HUES64 (cell line): ENCODE measurements at regions not wholly inside any gene's neighbourhood (a gene's known extent, or its start where the extent isn't known, plus 50 kb on each side); places are given as distances from the start of the nearest gene placed in this dataset.

Source experiments
- H3K27ac ChIP-seq: 2 replicates; pipeline ENCODE4 v1.7.0; 2013; ENCODE audit warnings: low read depth, low read length, inconsistent platforms
- H3K27me3 ChIP-seq: 2 replicates; pipeline ENCODE4 v1.6.1; 2013; ENCODE audit warnings: mild to moderate bottlenecking, low read length; ENCODE audit not compliant: insufficient read depth
- H3K36me3 ChIP-seq: 2 replicates; pipeline ENCODE4 v1.6.1; 2013; ENCODE audit warnings: mild to moderate bottlenecking, low read length; ENCODE audit not compliant: insufficient read depth
- H3K4me1 ChIP-seq: 2 replicates; pipeline ENCODE4 v1.6.1; 2013; ENCODE audit warnings: mild to moderate bottlenecking, low read length, moderate library complexity; ENCODE audit not compliant: insufficient read depth
- H3K4me3 ChIP-seq: 2 replicates; pipeline ENCODE4 v1.5.1; 2013; ENCODE audit warnings: mild to moderate bottlenecking, low read length, moderate library complexity
- H3K9ac ChIP-seq: 2 replicates; pipeline ENCODE4 v1.6.1; 2013; ENCODE audit warnings: mild to moderate bottlenecking, low read depth, low read length
- H3K9me3 ChIP-seq: 2 replicates; pipeline ENCODE4 v1.6.1; 2013; ENCODE audit warnings: low read depth, low read length; ENCODE audit not compliant: insufficient read depth
- WGBS: fragments of 150-250, 120-280 bp; methylation state at CpG from one replicate; pipeline ENCODE4 v1.1.7; 2013; ENCODE audit warnings: missing lambda C conversion rate; 5-methylcytosine and 5-hydroxymethylcytosine counted together

DNA sequence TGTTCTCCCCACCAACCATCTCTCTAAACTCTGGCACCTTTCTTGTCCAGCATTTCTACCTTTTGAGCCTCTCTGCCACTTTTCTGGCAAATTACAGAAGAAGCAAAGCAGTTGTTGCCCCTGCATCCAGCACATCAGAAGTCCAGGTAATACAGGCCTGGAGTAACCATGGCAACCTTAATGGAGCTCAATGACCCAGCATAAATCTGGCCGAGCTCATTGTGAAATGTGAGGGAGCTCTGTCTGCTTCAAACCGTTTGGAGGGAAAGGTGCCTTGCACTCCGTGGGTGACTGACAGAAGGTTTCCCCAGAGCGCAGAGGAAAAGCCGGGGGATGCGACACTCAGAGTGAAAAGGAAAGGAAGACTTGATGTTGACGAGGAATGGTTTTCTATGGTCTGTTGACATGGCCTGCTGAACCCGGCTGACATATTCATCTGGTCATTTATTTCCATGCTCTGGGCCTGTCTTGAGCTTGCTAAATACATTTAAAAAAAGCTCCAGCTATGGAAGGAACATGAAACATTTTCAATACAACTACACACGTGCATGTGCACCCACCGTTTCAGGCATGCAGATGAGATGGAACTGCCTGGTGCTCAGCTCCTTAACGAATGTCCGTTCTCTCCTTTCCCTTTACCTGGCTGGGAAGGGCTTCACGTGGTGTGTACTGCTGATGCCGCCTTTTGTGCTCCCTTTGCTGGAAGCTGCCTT, 74.9 kb downstream of the ADRA2A start:
- H3K27ac ChIP-seq = no peak overlapping the region
- 89% methylated on average over 14 of the region's 14 CpGs for WGBS
- peaks cover 4% of the 10 kb centered on the region; the same call in 1 of the 2 replicates for H3K4me1 ChIP-seq
- H3K9me3 ChIP-seq = no peaks in the 10 kb centered on the region
- no peak overlapping the region for H3K9ac ChIP-seq
- no peak overlapping the region for H3K4me3 ChIP-seq
- H3K27me3 ChIP-seq = no peaks in the 10 kb centered on the region
- H3K36me3 ChIP-seq = no peaks in the 10 kb centered on the region

- no peaks in the 10 kb centered on the region for H3K36me3 ChIP-seq
- H3K4me3 ChIP-seq = no peak overlapping the region
- H3K9me3 ChIP-seq = no peaks in the 10 kb centered on the region
- no peaks in the 10 kb centered on the region for H3K27me3 ChIP-seq
- no peaks in the 10 kb centered on the region for H3K4me1 ChIP-seq
- 97% methylated on average over 2 of the region's 2 CpGs for WGBS
- H3K9ac ChIP-seq = no peak overlapping the region
- no peak overlapping the region for H3K27ac ChIP-seq
Observed at GRCh38 chr10:111156754-111157153, 79.9 kb downstream of the ADRA2A start.

- Histone ChIP-seq H3K36me3 (no peaks in the 10 kb centered on the region), H3K4me3 (no peak overlapping the region), H3K4me1 (no peaks in the 10 kb centered on the region), H3K9me3 (no peaks in the 10 kb centered on the region), H3K9ac (no peak overlapping the region), H3K27me3 (no peaks in the 10 kb centered on the region), H3K27ac (no peak overlapping the region)
- 91% methylated on average over 3 of the region's 3 CpGs for WGBS
Observed at GRCh38 chr10:111158595-111158994, 81.8 kb downstream of the ADRA2A start.

DNA sequence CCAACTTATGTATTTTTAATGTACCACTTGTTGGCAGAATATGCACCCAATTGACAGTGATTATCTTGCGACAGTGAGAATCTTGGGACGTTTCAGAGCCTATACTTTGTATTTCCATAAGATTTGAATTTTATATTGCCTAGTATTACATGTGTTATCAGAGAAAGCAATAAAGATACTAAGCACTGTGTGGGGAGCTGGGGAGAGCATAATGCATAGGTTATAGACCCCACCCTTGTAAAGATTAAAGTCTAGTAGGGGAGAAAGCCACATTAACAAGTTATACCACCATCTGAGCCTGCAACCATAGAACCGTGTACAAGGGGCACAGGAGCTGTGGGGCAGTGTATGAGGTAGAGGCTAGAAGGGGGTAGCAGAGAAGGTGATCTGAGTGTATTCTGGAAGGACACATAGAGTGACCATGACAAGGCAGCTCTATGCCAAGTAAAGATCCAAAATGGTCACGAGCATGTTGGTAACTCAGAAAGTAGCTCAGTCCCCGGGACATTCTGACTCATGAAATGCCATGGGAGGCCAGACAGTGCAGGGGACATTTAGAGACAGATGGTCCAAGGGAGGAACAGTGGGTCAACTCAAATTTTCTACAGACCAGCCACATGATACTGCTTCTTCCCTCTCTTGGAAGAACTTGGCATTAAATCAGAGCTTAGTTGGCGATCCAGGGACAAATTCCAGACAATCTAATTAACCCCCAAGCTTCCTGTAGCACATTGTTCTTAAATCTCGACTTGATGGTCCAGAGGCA, 84.5 kb downstream of the ADRA2A start:
- Histone ChIP-seq H3K27me3 (no peaks in the 10 kb centered on the region), H3K4me1 (no peaks in the 10 kb centered on the region), H3K9ac (no peak overlapping the region), H3K4me3 (no peak overlapping the region), H3K36me3 (no peaks in the 10 kb centered on the region), H3K27ac (no peak overlapping the region), H3K9me3 (no peaks in the 10 kb centered on the region)
- 89% methylated on average over 7 of the region's 7 CpGs for WGBS

DNA sequence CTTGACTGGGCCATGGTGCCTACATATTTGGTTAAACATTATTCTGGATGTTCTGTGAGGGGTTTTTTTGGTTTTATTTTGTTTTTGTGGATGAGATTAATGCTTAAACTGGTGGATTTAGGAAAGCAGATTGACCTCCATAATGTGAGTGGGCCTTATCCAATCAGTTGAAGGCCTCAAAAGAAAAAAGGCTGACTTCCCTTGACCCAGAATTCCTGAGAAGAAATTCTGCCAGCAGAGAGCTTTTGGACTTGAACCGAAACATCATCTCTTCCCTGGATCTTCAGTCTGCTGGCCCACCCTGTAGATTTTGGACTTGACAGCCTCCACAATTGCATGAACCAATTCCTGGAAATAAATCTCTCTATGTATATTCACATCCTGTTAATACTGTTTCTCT, 94.4 kb downstream of the ADRA2A start:
- no peak overlapping the region for H3K9ac ChIP-seq
- no peak overlapping the region for H3K4me3 ChIP-seq
- H3K36me3 ChIP-seq = no peaks in the 10 kb centered on the region
- 83% methylated on average over 1 of the region's 1 CpG for WGBS
- no peaks in the 10 kb centered on the region for H3K9me3 ChIP-seq
- no peak overlapping the region for H3K27ac ChIP-seq
- no peaks in the 10 kb centered on the region for H3K4me1 ChIP-seq
- H3K27me3 ChIP-seq = no peaks in the 10 kb centered on the region

- H3K36me3 ChIP-seq = no peaks in the 10 kb centered on the region
- H3K27ac ChIP-seq = no peak overlapping the region
- no peak overlapping the region for H3K9ac ChIP-seq
- H3K4me1 ChIP-seq = no peaks in the 10 kb centered on the region
- WGBS = 82% methylated on average over 3 of the region's 3 CpGs
- no peaks in the 10 kb centered on the region for H3K27me3 ChIP-seq
- H3K9me3 ChIP-seq = no peaks in the 10 kb centered on the region
- no peak overlapping the region for H3K4me3 ChIP-seq
Observed at GRCh38 chr10:111175787-111176186, 99.0 kb downstream of the ADRA2A start.

DNA sequence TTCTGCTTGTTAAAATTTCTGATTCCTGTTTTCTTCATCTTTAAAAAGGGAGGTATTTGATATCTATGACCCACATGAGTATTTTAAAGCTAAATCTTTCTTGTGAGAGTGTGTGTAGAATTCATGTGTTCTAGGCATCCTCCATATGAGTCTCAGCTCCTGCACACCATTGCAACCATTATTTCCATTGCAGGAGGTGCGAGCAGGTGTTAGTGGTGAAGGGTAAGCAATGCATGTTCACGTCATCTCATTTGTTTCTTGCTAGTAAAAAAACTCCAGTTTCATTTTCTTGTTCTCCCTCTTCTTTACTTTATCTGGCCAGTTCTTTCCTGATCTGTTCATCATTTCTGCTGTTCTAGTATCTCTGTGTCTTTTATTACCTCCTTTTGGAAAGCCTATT, 100.5 kb downstream of the ADRA2A start:
- Histone ChIP-seq H3K27me3 (no peaks in the 10 kb centered on the region), H3K4me1 (no peaks in the 10 kb centered on the region), H3K9me3 (no peaks in the 10 kb centered on the region), H3K9ac (no peak overlapping the region), H3K36me3 (no peaks in the 10 kb centered on the region), H3K4me3 (no peak overlapping the region), H3K27ac (no peak overlapping the region)
- WGBS = 100% methylated on average over 2 of the region's 2 CpGs

GRCh38 chr10:111179514-111179913, 102.7 kb downstream of the ADRA2A start:
- H3K4me3 ChIP-seq = no peak overlapping the region

GRCh38 chr10:111186358-111186757, 109.5 kb downstream of the ADRA2A start:
- Histone ChIP-seq H3K27ac (no peak overlapping the region), H3K9me3 (no peaks in the 10 kb centered on the region), H3K36me3 (no peaks in the 10 kb centered on the region), H3K27me3 (no peaks in the 10 kb centered on the region), H3K9ac (no peak overlapping the region), H3K4me1 (no peaks in the 10 kb centered on the region), H3K4me3 (no peak overlapping the region)
- 92% methylated on average over 1 of the region's 1 CpG for WGBS

More at GRCh38 chr10:111179514-111179913, 102.7 kb downstream of the ADRA2A start:
- Histone ChIP-seq H3K9ac (no peak overlapping the region), H3K4me1 (no peaks in the 10 kb centered on the region), H3K36me3 (no peaks in the 10 kb centered on the region), H3K27me3 (no peaks in the 10 kb centered on the region), H3K27ac (no peak overlapping the region), H3K9me3 (no peaks in the 10 kb centered on the region)
- WGBS = 86% methylated on average over 2 of the region's 2 CpGs

DNA sequence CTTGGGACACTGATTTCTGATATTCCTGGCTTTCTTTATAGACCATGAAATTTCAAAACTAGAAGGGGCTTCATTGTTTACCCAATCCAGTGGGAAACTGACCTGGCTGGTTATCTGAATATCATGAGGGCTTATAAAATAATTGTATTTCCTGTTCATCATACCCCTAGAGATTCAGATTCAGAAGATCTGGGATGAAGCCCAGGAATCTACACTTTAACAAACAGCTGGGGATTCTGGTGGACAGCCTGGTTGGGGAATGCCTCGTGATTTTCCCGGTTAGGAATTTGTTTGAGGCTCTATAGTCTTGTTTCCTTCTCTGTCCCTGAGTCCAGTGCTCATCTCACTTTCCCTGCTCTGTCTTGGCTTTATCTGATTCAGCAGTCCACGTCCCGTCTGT, 110.3 kb downstream of the ADRA2A start:
- Histone ChIP-seq H3K4me1 (no peaks in the 10 kb centered on the region), H3K9ac (no peak overlapping the region), H3K36me3 (no peaks in the 10 kb centered on the region), H3K9me3 (no peaks in the 10 kb centered on the region), H3K27ac (no peak overlapping the region), H3K4me3 (no peak overlapping the region), H3K27me3 (no peaks in the 10 kb centered on the region)
- 82% methylated on average over 4 of the region's 4 CpGs for WGBS

DNA sequence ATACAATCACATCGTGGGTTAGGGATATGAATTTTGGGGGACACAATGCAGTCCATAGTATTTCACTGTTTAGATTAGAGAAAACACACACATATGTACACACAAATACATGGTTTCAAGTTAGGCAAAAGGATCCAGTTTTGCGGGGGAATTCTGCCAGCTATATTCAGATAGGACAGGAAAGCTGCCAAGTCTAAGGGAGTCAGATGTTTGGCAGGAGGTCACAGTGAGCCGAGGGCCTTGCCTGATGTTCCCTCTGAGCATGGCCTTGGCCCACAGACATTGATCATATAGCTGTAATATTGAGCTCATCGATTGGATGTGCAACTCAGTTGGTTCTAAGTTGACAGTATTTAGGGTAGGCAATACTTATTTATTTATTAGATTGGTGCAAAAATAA, 122.8 kb downstream of the ADRA2A start:
- H3K4me1 ChIP-seq = no peaks in the 10 kb centered on the region
- no peaks in the 10 kb centered on the region for H3K36me3 ChIP-seq
- no peaks in the 10 kb centered on the region for H3K9me3 ChIP-seq
- no peaks in the 10 kb centered on the region for H3K27me3 ChIP-seq
- no peak overlapping the region for H3K9ac ChIP-seq
- H3K27ac ChIP-seq = no peak overlapping the region
- 93% methylated on average over 4 of the region's 4 CpGs for WGBS
- H3K4me3 ChIP-seq = no peak overlapping the region
